ENCODE measurements at regions not wholly inside any gene's neighbourhood (a gene's known extent, or its start where the extent isn't known, plus 50 kb on each side); places are given as distances from the start of the nearest gene placed in this dataset.

GRCh38 chr2:7193457-7193856, 276.2 kb downstream of the RNF144A start:
- no peak overlapping the region for H3K4me3 ChIP-seq (ENCODE audit: low read depth, low read length)
- no peak for DNase-seq (ENCODE audit: low read depth)
- no peak for TF ChIP-seq CTCF (conservative IDR thresholded peaks at IDR 0.05; ENCODE audit: low read depth, low read length)

GRCh38 chr2:7194950-7195349, 277.7 kb downstream of the RNF144A start:
- DNase-seq (ENCODE audit: low read depth), result no peak
- H3K4me3 ChIP-seq (ENCODE audit: low read depth, low read length), result no peak overlapping the region
- no peak for TF ChIP-seq CTCF (conservative IDR thresholded peaks at IDR 0.05; ENCODE audit: low read depth, low read length)

DNA sequence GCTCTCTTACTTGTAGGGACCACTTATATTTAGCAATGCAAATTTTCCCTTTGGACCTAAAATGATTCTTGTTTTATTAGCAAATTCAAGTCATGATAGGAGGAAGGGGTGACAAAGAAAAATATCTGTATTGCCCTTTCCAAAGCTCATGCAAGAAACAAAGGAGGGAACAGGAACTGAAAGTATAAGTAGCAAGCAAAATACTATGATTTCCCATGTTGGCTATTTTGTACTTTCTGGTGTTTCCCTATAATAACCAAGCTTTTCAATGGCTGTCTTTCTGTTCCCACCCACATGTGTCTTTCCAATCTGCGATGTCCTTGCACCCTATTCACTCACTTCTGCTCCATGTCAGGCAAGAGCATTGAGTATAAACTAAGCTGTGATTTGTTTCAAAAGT, 279.7 kb downstream of the RNF144A start:
- no peak for DNase-seq (ENCODE audit: low read depth)
- TF ChIP-seq CTCF (conservative IDR thresholded peaks at IDR 0.05; ENCODE audit: low read depth, low read length), result no peak

GRCh38 chr2:7201851-7202250, 284.6 kb downstream of the RNF144A start:
- TF ChIP-seq CTCF (conservative IDR thresholded peaks at IDR 0.05; ENCODE audit: low read depth, low read length), result no peak
- DNase-seq (ENCODE audit: low read depth), result no peak
- no peak overlapping the region for H3K4me3 ChIP-seq (ENCODE audit: low read depth, low read length)

More for the DNA sequence above, 279.7 kb downstream of the RNF144A start:
- no peak overlapping the region for H3K4me3 ChIP-seq (ENCODE audit: low read depth, low read length)

DNA sequence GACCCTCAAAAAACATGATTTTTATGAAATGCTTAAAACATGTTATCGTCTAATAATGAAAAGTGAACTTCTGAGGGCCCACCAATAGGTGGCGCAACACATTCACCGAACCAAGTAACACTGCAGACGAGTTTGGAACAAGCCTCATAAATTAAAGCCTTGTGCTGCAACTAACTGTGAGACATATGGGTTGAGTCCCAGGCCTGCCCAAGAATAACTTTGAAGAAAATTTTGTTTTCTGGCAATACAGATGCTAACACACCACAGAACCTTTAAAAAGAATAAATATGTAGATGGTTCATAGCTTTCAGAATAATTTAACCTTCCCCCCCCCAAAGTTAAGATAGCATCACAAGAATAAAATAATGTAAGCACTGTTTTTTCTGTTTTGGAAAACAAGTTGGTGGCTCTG, 285.9 kb downstream of the RNF144A start:
- peak; percentile 96 for TF ChIP-seq CTCF (conservative IDR thresholded peaks at IDR 0.05; ENCODE audit: low read depth, low read length)
- H3K4me3 ChIP-seq (ENCODE audit: low read depth, low read length), result no peak overlapping the region
- DNase-seq (ENCODE audit: low read depth), result peak; percentile 12

- no peak for DNase-seq (ENCODE audit: low read depth)
- no peak for TF ChIP-seq CTCF (conservative IDR thresholded peaks at IDR 0.05; ENCODE audit: low read depth, low read length)
These were observed 288.1 kb downstream of the RNF144A start for GRCh38 chr2:7205151-7205830.

More at GRCh38 chr2:7205151-7205830, 288.1 kb downstream of the RNF144A start:
- no peak overlapping the region for H3K4me3 ChIP-seq (ENCODE audit: low read depth, low read length)

All from epithelial cell of proximal tubule (primary cell).